ENCODE measurements at regions not wholly inside any gene's neighbourhood (a gene's known extent, or its start where the extent isn't known, plus 50 kb on each side); places are given as distances from the start of the nearest gene placed in this dataset.
"Not testable (repeated sequence)": the region's sequence is repeated elsewhere in the genome, so short reads cannot be mapped to it uniquely, and the experiment has no call there.

DNA sequence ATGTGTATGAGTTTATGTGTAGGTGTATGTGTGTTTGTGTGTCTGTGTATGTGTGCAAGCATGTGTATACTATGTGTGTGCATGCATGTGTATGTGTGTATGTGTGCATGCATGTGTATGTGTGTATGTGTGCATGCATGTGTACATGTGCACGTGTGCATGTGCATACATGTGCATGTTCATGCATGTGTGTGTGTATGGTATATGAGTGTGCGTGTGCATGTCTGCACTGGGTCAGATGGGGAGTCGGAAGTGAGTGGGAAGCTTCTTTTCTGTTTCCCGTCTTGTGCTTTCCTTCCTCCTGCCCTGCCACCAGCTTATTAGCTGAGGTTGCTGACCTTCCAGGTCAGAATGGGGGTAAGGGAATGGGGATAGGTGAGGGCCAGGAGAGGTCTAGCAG, 174.7 kb downstream of the MAP2K4 start:
- DNase-seq = no peak
- Histone ChIP-seq H3K4me1 (no peaks in the 10 kb centered on the region), H3K4me3 (replicated peaks in 1 of 3) (no peak overlapping the region), H3K27ac (no peak overlapping the region), H3K36me3 (no peaks in the 10 kb centered on the region), H3K9me3 (no peaks in the 10 kb centered on the region), H3K27me3 (no peaks in the 10 kb centered on the region)
- 67 to 72% methylated on average over 4 of the region's 4 CpGs for WGBS, 2 donors
- intact Hi-C loops (cut with DNase I) = no loop called here
- TF ChIP-seq, protein P1, sequence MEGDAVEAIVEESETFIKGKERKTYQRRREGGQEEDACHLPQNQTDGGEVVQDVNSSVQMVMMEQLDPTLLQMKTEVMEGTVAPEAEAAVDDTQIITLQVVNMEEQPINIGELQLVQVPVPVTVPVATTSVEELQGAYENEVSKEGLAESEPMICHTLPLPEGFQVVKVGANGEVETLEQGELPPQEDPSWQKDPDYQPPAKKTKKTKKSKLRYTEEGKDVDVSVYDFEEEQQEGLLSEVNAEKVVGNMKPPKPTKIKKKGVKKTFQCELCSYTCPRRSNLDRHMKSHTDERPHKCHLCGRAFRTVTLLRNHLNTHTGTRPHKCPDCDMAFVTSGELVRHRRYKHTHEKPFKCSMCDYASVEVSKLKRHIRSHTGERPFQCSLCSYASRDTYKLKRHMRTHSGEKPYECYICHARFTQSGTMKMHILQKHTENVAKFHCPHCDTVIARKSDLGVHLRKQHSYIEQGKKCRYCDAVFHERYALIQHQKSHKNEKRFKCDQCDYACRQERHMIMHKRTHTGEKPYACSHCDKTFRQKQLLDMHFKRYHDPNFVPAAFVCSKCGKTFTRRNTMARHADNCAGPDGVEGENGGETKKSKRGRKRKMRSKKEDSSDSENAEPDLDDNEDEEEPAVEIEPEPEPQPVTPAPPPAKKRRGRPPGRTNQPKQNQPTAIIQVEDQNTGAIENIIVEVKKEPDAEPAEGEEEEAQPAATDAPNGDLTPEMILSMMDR (IDR thresholded peaks at IDR 0.05) = no peak
- no peak for TF ChIP-seq POLR2A (IDR thresholded peaks at IDR 0.05)

DNA sequence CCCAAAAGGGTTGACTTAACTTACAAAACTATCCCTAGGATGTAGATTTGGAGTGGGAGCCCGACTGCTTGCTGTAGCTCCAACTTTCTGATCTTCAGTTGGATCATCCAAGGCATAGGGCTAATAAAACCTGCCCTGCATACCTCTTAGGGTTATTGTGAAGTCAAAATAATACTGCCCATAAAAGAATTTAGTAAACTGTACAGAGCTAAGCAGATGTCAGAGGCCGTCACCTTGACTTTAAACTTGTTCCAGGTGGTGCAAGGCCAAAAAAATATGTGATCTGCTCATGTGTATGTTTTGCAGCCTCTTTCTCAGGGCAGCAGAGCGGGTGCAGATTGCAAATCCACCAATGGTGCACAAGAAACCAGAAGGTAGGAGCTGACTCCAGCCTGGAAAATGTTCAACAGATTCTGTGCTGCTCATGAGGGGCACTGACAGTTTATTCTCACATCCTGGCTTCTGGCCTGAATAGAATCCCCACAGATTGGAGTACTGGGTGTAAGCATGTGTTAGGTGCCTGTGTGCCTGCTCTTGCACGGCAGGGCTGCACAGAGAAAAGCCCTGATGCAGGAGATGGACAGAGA, 180.7 kb downstream of the MAP2K4 start:
- H3K27ac ChIP-seq = no peak overlapping the region
- WGBS, 2 donors = 74 to 80% methylated on average over 4 of the region's 4 CpGs
- TF ChIP-seq, protein P1 (IDR thresholded peaks at IDR 0.05) = no peak
- no peak for TF ChIP-seq POLR2A (IDR thresholded peaks at IDR 0.05)
- intact Hi-C loops (cut with DNase I) = no loop called here
- no peaks in the 10 kb centered on the region for H3K36me3 ChIP-seq
- no peak for DNase-seq
- no peaks in the 10 kb centered on the region for H3K27me3 ChIP-seq
- H3K9me3 ChIP-seq = no peaks in the 10 kb centered on the region
- no peak overlapping the region for H3K4me3 ChIP-seq (replicated peaks in 1 of 3)
- no peaks in the 10 kb centered on the region for H3K4me1 ChIP-seq

DNA sequence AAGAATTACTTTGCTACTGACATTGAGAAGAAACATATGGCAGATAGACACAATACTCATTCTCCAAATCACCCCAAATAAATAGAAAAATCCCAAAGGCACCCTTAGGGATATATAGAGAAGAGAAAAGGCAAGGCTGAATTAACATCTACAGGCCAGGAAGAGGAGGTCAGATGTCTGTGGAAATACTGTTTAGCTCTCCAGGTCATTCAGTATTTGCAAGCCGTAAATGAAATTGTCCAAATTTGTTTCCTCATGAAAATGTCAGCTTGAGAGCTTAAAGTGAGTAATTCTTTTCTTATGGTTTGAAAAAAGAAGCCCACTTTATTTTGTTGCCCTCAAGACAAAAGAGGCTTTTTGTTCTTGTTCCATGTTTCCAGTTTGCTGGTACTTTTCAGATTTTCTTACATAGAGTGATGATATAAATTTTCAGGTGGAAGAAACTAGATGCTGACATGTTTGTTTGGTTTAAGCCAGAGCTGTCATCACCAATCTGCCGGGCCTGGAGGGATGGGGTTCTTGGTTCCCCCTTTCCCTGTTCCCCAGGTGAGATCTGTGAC, 189.0 kb downstream of the MAP2K4 start:
- TF ChIP-seq POLR2A (IDR thresholded peaks at IDR 0.05) = no peak
- TF ChIP-seq, protein P1 (IDR thresholded peaks at IDR 0.05) = no peak
- H3K4me1 ChIP-seq = no peaks in the 10 kb centered on the region
- 74 to 81% methylated on average over 2 of the region's 2 CpGs for WGBS, 2 donors
- no peak overlapping the region for H3K27ac ChIP-seq
- no peaks in the 10 kb centered on the region for H3K27me3 ChIP-seq
- DNase-seq = no peak
- no peak overlapping the region for H3K4me3 ChIP-seq (replicated peaks in 1 of 3)
- H3K36me3 ChIP-seq = no peaks in the 10 kb centered on the region
- H3K9me3 ChIP-seq = no peaks in the 10 kb centered on the region
- intact Hi-C loops (cut with DNase I) = no loop called here

DNA sequence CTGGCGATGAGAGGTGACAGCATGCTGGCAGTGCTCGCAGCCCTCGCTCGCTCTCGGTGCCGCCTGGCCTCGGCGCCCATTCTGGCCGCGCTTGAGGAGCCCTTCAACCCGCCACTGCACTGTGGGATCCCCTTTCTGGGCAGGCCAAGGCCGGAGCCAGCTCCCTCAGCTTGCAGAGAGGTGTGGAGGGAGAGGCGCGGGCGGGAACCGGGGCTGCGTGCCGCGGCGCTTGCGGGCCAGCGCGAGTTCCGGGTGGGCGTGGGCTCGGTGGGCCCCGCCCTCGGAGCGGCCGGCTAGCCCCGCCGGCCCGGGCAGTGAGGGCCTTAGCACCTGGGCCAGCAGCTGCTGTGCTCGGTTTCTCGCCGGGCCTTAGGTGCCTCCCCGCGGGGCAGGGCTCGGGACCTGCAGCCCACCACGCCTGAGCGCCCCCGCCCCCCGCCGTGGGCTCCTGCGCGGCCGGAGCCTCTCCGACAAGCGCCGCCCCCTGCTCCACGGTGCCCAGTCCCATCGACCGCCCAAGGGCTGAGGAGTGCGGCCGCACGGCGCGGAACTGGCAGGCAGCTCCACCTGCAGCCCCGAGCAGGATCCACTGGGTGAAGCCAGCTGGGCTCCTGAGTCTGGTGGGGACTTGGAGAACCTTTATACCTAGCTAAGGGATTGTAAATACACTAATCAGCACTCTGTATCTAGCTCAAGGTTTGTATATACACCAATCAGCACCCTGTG, 200.2 kb downstream of the MAP2K4 start:
- H3K27me3 ChIP-seq; H3K4me1 ChIP-seq; H3K4me3 ChIP-seq (replicated peaks in 1 of 3); DNase-seq; H3K9me3 ChIP-seq; H3K36me3 ChIP-seq; H3K27ac ChIP-seq; intact Hi-C loops (cut with DNase I): not testable (repeated sequence)
- WGBS, 2 donors = 94 to 98% methylated on average over 17 to 24 of the region's 59 CpGs

DNA sequence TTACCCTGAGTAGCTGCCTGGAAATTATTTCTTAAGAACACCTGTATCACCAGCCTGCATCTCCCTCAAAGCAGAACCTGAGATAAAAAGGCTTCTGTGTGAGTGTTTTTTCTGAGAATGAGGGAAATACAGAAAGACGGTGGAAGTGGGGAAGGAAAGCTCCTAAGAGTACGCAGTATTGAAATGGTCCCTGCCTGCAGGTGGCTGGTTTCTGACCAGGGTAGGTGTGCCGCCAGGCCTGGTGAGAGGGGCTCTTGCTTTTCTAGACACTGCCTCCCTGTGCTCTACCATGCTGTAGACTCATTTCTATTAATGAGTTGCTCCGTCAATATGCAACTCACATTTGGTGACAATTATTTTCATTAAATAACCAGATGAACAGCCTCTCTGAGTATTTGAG, 201.7 kb downstream of the MAP2K4 start:
- TF ChIP-seq, protein P1 (IDR thresholded peaks at IDR 0.05) = no peak
- no peak for TF ChIP-seq POLR2A (IDR thresholded peaks at IDR 0.05)
- no peaks in the 10 kb centered on the region for H3K27me3 ChIP-seq
- WGBS, 2 donors = 91% methylated on average over 4 of the region's 4 CpGs
- H3K36me3 ChIP-seq = no peaks in the 10 kb centered on the region
- DNase-seq = no peak
- H3K4me1 ChIP-seq = peaks cover 0 to 2% of the 10 kb centered on the region in 2 donors
- no peak overlapping the region for H3K4me3 ChIP-seq (replicated peaks in 1 of 3)
- intact Hi-C loops (cut with DNase I) = no loop called here
- H3K9me3 ChIP-seq = no peaks in the 10 kb centered on the region
- no peak overlapping the region for H3K27ac ChIP-seq
